HEK293 (cell line): ENCODE measurements at regions not wholly inside any gene's neighbourhood (a gene's known extent, or its start where the extent isn't known, plus 50 kb on each side); places are given as distances from the start of the nearest gene placed in this dataset.

Experiments used
- CTCF ChIA-PET: fragments of 350-600 bp; formaldehyde crosslinking; extraction: SDS; loops from one replicate; lab custom pipeline; 2021; ENCODE audit warnings: antibody characterized with exemption; lab: Yijun Ruan, JAX
- POLR2A ChIA-PET: fragments of 300-600 bp; formaldehyde crosslinking; extraction: SDS; loops from one replicate; lab custom pipeline; 2020; ENCODE audit warnings: antibody characterized with exemption, inconsistent platforms; lab: Yijun Ruan, JAX
- H3K27ac ChIP-seq: fragments of 200-500 bp; sonication (Bioruptor generic); 2 replicates; pipeline ENCODE4 v1.5.1; 2014; ENCODE audit warnings: low read depth, low read length, control low read depth, inconsistent platforms; ENCODE audit errors: extremely low read depth
- H3K36me3 ChIP-seq, 2 experiments: fragments of 200-500 bp in 1 of 2; sonication (Bioruptor generic) in 1 of 2; 1 replicate in 1 of 2; 2 replicates in 1 of 2; pipeline ENCODE4 v1.5.1; 2014 to 2017; ENCODE audit warnings: inconsistent platforms in 2 of 2, low read length in 2 of 2; ENCODE audit not compliant: control insufficient read depth in 2 of 2, insufficient read depth in 1 of 2
- H3K4me1 ChIP-seq: fragments of 200-500 bp; sonication (Bioruptor generic); 2 replicates; pipeline ENCODE4 v1.5.1; 2014; ENCODE audit warnings: mild to moderate bottlenecking, low read length, inconsistent platforms; ENCODE audit not compliant: control insufficient read depth, insufficient read depth
- H3K4me3 ChIP-seq: 2 replicates; pipeline ENCODE4 v1.5.1; 2011; ENCODE audit warnings: low read depth, mild to moderate bottlenecking, control low read depth, low read length, moderate library complexity
- H3K9me3 ChIP-seq: fragments of 200-500 bp; sonication (Bioruptor generic); 2 replicates; pipeline ENCODE4 v1.5.1; 2014; ENCODE audit warnings: low read depth, low read length, inconsistent platforms; ENCODE audit not compliant: control insufficient read depth, insufficient read depth
- GFI1B ChIP-seq: fragments of 450-650 bp; formaldehyde crosslinking; IDR thresholded peaks from 2 replicates; pipeline ENCODE4 v1.5.1; 2016; ENCODE audit warnings: missing biosample characterization, missing genetic modification characterization
- HOXA7 ChIP-seq: sonication (generic); formaldehyde crosslinking; IDR thresholded peaks from 2 replicates; pipeline ENCODE4 v1.8.1; 2022; ENCODE audit warnings: missing genetic modification reagents, borderline replicate concordance
- OVOL3 ChIP-seq: fragments of 450-650 bp; formaldehyde crosslinking; IDR thresholded peaks from 2 replicates; pipeline ENCODE4 v1.5.1; 2016; ENCODE audit warnings: missing biosample characterization, missing genetic modification characterization
- SETDB1 ChIP-seq: IDR thresholded peaks from one replicate; pipeline ENCODE4 v1.6.1; 2017; ENCODE audit warnings: mild to moderate bottlenecking, low read length, moderate library complexity, mixed read lengths; ENCODE audit not compliant: insufficient read length
- SP2 ChIP-seq: fragments of 450-650 bp; formaldehyde crosslinking; IDR thresholded peaks from 2 replicates; pipeline ENCODE4 v1.5.1; 2016; ENCODE audit warnings: missing biosample characterization, missing genetic modification characterization
- YY1 ChIP-seq: fragments of 450-650 bp; formaldehyde crosslinking; IDR thresholded peaks from 2 replicates; pipeline ENCODE4 v1.5.1; 2018; ENCODE audit warnings: missing biosample characterization, missing genetic modification characterization
- ZBTB49 ChIP-seq: fragments of 450-650 bp; formaldehyde crosslinking; IDR thresholded peaks from 2 replicates; pipeline ENCODE4 v1.5.1; 2016; ENCODE audit warnings: missing biosample characterization, missing genetic modification characterization, low read depth
- ZFP69B ChIP-seq: fragments of 450-650 bp; formaldehyde crosslinking; IDR thresholded peaks from 2 replicates; pipeline ENCODE4 v1.5.1; 2016; ENCODE audit warnings: missing biosample characterization, missing genetic modification characterization
- ZNF211 ChIP-seq: fragments of 450-650 bp; formaldehyde crosslinking; IDR thresholded peaks from 2 replicates; pipeline ENCODE4 v1.5.1; 2016; ENCODE audit warnings: low read depth, missing biosample characterization, missing genetic modification characterization
- ZNF623 ChIP-seq: fragments of 450-650 bp; formaldehyde crosslinking; IDR thresholded peaks from 2 replicates; pipeline ENCODE4 v1.5.1; 2016; ENCODE audit warnings: missing biosample characterization, missing genetic modification characterization
- ZNF624 ChIP-seq: fragments of 450-650 bp; formaldehyde crosslinking; IDR thresholded peaks from 2 replicates; pipeline ENCODE4 v1.5.1; 2017; ENCODE audit warnings: missing biosample characterization, missing genetic modification characterization
- ZNF791 ChIP-seq: fragments of 450-650 bp; formaldehyde crosslinking; IDR thresholded peaks from 2 replicates; pipeline ENCODE4 v1.5.1; 2016; ENCODE audit warnings: missing biosample characterization, missing genetic modification characterization
- ZSCAN16 ChIP-seq: fragments of 450-650 bp; formaldehyde crosslinking; IDR thresholded peaks from 2 replicates; pipeline ENCODE4 v1.5.1; 2016; ENCODE audit warnings: missing biosample characterization, missing genetic modification characterization
- TF ChIP-seq, protein P1 (sequence below): fragments of 450-650 bp; formaldehyde crosslinking; IDR thresholded peaks from 2 replicates; pipeline ENCODE4 v1.5.1; 2016; ENCODE audit warnings: missing biosample characterization, missing genetic modification characterization
- TF ChIP-seq, protein P2 (sequence below): fragments of 450-650 bp; formaldehyde crosslinking; IDR thresholded peaks from 2 replicates; pipeline ENCODE4 v1.5.1; 2017; ENCODE audit warnings: missing biosample characterization, missing genetic modification characterization
- TF ChIP-seq, protein P3 (sequence below): fragments of 450-650 bp; formaldehyde crosslinking; IDR thresholded peaks from 2 replicates; pipeline ENCODE4 v1.5.1; 2017; ENCODE audit warnings: missing biosample characterization, missing genetic modification characterization

DNA sequence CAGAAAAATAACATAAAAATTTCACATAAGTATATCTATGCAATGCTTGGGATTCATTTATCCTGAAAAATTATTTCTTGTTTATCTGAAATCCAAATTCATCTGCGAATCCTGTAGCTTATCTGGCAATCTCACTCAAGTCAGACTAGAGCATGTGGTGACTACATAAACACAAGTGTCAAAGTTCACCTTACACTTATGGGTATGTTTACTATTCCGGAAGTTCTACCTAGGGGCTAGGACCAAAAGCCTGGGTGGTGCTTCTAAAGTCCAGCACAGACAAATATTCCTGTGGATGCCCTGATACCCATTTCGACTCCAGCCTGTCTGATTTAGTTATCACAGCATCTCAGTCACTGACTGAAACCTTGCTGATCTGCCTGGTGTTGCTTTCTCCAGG lies 364.0 kb downstream of the METTL4 start (continued):
- no peak for TF ChIP-seq ZBTB49
- no peak for TF ChIP-seq YY1
- TF ChIP-seq ZFP69B (tag by site-specific recombination): no peak
- TF ChIP-seq ZSCAN16 (tag by site-specific recombination): no peak
- TF ChIP-seq, protein P1, sequence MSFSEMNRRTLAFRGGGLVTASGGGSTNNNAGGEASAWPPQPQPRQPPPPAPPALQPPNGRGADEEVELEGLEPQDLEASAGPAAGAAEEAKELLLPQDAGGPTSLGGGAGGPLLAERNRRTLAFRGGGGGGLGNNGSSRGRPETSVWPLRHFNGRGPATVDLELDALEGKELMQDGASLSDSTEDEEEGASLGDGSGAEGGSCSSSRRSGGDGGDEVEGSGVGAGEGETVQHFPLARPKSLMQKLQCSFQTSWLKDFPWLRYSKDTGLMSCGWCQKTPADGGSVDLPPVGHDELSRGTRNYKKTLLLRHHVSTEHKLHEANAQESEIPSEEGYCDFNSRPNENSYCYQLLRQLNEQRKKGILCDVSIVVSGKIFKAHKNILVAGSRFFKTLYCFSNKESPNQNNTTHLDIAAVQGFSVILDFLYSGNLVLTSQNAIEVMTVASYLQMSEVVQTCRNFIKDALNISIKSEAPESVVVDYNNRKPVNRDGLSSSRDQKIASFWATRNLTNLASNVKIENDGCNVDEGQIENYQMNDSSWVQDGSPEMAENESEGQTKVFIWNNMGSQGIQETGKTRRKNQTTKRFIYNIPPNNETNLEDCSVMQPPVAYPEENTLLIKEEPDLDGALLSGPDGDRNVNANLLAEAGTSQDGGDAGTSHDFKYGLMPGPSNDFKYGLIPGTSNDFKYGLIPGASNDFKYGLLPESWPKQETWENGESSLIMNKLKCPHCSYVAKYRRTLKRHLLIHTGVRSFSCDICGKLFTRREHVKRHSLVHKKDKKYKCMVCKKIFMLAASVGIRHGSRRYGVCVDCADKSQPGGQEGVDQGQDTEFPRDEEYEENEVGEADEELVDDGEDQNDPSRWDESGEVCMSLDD: no peak
- no peak for TF ChIP-seq ZNF623 (tag by site-specific recombination)

- ChIA-PET CTCF (interaction anchor here (0.9 kb wide), 1 partner anchor 123 kb away, joined by 4 read pairs; no protein-coding TSS in a partner anchor), POLR2A (no interaction called here)
- Histone ChIP-seq H3K36me3 (no peaks in the 10 kb centered on the region), H3K27ac (no peak overlapping the region), H3K4me1 (no peaks in the 10 kb centered on the region), H3K9me3 (no peaks in the 10 kb centered on the region), H3K4me3 (no peak overlapping the region)
- TF ChIP-seq GFI1B (no peak), ZNF791 (tag by site-specific recombination) (no peak), SETDB1 (no peak), ZNF624 (no peak), OVOL3 (tag by site-specific recombination) (no peak)
Observed at GRCh38 chr18:2212598-2213205, 358.6 kb downstream of the METTL4 start.

DNA sequence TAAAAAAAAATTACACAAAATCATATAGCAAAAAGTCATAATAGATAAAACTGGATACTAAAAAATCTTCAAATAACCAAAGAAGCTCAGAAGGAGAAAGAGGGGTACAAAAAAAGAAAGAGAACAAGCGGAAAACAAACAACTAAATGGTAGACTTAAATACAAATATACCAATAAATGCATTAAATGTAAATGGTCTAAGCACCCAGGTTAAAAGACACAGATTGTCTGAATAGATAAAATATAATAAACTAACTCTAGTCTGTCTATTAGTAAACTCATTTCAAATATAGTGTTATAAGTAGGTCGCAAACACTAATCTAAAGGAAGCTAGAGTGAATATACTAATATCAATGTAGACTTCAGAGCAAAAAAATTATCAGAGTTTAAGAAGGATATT lies 357.4 kb downstream of the METTL4 start:
- ChIA-PET POLR2A (no interaction called here), CTCF (no interaction called here)
- TF ChIP-seq, protein P2, sequence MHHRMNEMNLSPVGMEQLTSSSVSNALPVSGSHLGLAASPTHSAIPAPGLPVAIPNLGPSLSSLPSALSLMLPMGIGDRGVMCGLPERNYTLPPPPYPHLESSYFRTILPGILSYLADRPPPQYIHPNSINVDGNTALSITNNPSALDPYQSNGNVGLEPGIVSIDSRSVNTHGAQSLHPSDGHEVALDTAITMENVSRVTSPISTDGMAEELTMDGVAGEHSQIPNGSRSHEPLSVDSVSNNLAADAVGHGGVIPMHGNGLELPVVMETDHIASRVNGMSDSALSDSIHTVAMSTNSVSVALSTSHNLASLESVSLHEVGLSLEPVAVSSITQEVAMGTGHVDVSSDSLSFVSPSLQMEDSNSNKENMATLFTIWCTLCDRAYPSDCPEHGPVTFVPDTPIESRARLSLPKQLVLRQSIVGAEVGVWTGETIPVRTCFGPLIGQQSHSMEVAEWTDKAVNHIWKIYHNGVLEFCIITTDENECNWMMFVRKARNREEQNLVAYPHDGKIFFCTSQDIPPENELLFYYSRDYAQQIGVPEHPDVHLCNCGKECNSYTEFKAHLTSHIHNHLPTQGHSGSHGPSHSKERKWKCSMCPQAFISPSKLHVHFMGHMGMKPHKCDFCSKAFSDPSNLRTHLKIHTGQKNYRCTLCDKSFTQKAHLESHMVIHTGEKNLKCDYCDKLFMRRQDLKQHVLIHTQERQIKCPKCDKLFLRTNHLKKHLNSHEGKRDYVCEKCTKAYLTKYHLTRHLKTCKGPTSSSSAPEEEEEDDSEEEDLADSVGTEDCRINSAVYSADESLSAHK (tag by site-specific recombination): no peak
- TF ChIP-seq, protein P3, sequence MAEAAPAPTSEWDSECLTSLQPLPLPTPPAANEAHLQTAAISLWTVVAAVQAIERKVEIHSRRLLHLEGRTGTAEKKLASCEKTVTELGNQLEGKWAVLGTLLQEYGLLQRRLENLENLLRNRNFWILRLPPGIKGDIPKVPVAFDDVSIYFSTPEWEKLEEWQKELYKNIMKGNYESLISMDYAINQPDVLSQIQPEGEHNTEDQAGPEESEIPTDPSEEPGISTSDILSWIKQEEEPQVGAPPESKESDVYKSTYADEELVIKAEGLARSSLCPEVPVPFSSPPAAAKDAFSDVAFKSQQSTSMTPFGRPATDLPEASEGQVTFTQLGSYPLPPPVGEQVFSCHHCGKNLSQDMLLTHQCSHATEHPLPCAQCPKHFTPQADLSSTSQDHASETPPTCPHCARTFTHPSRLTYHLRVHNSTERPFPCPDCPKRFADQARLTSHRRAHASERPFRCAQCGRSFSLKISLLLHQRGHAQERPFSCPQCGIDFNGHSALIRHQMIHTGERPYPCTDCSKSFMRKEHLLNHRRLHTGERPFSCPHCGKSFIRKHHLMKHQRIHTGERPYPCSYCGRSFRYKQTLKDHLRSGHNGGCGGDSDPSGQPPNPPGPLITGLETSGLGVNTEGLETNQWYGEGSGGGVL (tag by site-specific recombination): no peak
- TF ChIP-seq HOXA7 (no peak), SP2 (tag by site-specific recombination) (no peak), ZNF211 (tag by site-specific recombination) (no peak)
- H3K4me1 ChIP-seq: no peaks in the 10 kb centered on the region
- no peaks in the 10 kb centered on the region for H3K36me3 ChIP-seq
- H3K27ac ChIP-seq: no peak overlapping the region
- no peak overlapping the region for H3K4me3 ChIP-seq
- no peaks in the 10 kb centered on the region for H3K9me3 ChIP-seq
